NCI-H748 (cell line): ENCODE measurements at regions not wholly inside any gene's neighbourhood (a gene's known extent, or its start where the extent isn't known, plus 50 kb on each side); places are given as distances from the start of the nearest gene placed in this dataset.

Experiments used
- DNase-seq: peaks from one replicate; lab custom pipeline; 2025; ENCODE audit not compliant: unreplicated experiment; lab: John Stamatoyannopoulos, UW

DNA sequence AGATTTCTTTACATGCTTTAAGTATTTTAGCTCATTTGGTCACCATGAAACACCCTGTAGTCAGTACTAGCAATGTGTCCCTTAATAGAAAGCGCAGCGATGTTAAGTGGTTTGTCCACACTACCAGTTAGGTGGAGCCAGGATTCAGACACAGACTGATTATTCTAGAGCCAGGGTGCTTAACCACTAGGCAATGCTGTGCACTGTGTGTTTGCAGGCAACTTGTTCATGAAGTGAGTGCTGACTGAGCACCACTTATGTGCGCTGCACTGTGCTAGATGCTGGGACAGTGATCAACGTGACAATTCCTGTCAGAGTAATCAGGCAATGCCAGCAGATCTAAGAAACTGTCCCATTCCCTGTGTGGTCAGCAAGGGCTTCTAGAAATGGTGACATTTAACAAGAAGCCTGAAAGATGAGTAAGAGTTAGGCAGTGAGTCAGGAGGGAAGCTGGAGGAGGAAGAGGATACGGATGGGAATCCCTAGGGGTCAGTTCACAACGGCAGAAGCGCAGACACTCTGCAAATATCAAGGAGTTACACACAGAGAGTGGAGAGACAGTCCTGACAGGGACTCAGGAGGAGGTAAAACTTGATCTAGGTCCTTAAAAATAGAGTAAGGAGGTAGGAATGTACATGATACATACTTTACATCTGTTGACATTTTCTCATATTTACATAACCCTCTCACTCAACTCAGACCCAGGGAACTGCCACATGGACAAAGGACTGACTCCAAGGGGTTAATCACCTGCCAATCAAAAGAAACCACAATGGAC lies 69.7 kb upstream of the EGR2 start:
- DNase-seq = peak; percentile 18

DNA sequence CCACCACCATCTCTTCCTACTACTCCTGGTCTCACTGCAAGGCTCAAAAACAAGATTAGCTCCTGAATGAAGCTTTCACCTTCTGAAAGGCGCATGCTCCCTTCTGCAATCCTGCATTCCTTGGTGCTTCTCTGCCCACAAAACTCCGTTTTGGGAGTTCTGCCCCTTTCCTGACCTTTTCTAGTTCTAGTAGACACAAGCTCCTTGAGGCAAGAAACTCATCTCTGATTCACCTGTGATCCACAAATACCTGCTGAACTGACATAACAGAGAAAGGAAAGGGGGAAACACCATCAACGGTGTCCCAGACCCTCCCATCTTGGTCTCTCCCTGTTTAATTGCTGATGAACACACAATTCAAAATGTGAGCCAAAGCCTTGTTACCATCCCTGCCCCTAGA lies 64.0 kb upstream of the EGR2 start:
- DNase-seq = no peak

DNA sequence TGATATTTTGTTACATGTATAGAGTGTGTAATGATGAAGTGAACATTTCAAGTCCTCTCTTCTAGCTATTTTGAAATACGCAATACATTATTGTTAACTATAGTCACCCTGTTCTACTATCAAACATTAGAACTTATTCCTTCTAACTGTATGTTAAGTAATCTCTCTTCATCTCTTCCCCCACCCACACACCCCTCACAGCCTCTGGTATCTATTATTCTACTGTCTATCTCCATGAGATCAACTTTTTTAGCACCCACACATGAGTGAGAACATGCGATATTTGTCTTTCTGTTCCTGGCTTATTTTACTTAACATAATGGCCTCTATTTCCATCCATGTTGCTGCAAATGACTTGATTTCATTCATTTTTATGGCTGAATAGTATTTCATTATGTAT lies 57.7 kb upstream of the EGR2 start:
- DNase-seq = no peak

- no peak for DNase-seq
Observed at GRCh38 chr10:62870866-62871265, 54.7 kb upstream of the EGR2 start.

DNA sequence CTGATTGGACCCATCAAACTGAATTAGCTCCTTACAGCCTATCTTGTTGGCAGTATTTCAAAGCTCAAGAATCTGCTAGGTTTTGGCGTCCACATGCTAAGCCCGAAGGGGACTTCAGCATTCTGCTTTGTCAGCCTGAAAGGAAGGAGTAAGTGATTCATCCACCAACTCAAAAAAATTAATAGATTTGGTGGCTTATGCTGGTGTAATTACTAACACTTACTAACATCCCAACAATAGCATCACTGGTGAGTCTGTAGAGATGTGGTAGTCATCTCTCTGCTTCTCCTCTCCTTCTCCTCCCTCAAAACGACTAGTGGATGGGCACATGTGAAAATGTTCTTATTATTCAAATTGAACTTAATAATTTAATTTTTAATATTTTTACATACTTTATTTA lies 53.8 kb upstream of the EGR2 start:
- DNase-seq = no peak

GRCh38 chr10:62866941-62867340 lies 50.8 kb upstream of the EGR2 start:
- no peak for DNase-seq

DNA sequence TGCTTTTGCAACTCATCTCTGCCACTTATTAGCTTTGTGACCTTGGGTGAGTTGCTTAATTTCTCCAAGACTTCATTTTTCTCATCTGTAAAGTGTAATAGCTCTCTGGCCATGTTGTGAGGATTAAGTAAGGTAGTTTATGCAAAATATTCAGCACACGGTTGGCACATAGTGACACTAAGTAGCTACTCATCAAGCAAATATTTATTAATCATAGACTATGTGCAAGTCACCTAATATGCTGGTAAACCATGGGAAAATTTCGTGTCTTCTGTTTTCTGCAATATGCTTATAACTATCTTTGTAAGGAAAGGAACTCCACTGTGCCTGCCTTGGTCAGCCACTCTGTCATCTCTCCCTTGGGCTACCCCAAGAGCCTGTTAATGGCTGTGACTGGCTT lies 50.3 kb upstream of the EGR2 start:
- DNase-seq = no peak
